Osteoblast (primary cell): ENCODE measurements at regions not wholly inside any gene's neighbourhood (a gene's known extent, or its start where the extent isn't known, plus 50 kb on each side); places are given as distances from the start of the nearest gene placed in this dataset.

Experiments
- DNase-seq: peaks from one replicate; pipeline ENCODE4 v3.0.0; 2011; ENCODE audit warnings: low spot score, mixed read lengths; ENCODE audit not compliant: insufficient read length; ENCODE audit errors: missing footprints
- H2AFZ ChIP-seq: 2 replicates; pipeline ENCODE4 v1.6.0; 2011; ENCODE audit warnings: mild to moderate bottlenecking, low read length
- H3K27ac ChIP-seq: 2 replicates; pipeline ENCODE4 v1.5.1; 2011; ENCODE audit warnings: mild to moderate bottlenecking, low read depth, low read length, moderate library complexity
- H3K27me3 ChIP-seq: 2 replicates; pipeline ENCODE4 v1.6.0; 2012; ENCODE audit warnings: mild to moderate bottlenecking, control low read depth, inconsistent platforms, low read length, moderate library complexity; ENCODE audit not compliant: insufficient read depth
- H3K36me3 ChIP-seq: 2 replicates; pipeline ENCODE4 v1.5.1; 2011; ENCODE audit warnings: mild to moderate bottlenecking, low read length, control low read depth, moderate library complexity; ENCODE audit not compliant: insufficient read depth
- H3K4me1 ChIP-seq: 2 replicates; pipeline ENCODE4 v1.5.1; 2011; ENCODE audit warnings: mild to moderate bottlenecking, low read length, control low read depth, moderate library complexity; ENCODE audit not compliant: insufficient read depth
- H3K4me2 ChIP-seq: 2 replicates; pipeline ENCODE4 v1.6.0; 2011; ENCODE audit warnings: mild to moderate bottlenecking, low read length; ENCODE audit not compliant: insufficient read depth
- H3K4me3 ChIP-seq: fragments of 200-600 bp; sonication (generic); 3 replicates; pipeline ENCODE4 v1.5.1; 2012; ENCODE audit warnings: mild to moderate bottlenecking, low read length, inconsistent platforms; ENCODE audit not compliant: insufficient read depth
- H3K79me2 ChIP-seq: 2 replicates; pipeline ENCODE4 v1.6.0; 2012; ENCODE audit warnings: mild to moderate bottlenecking, low read length, control low read depth, inconsistent platforms; ENCODE audit not compliant: insufficient read depth
- H3K9me3 ChIP-seq: 2 replicates; pipeline ENCODE4 v1.5.1; 2011; ENCODE audit warnings: low read depth, low read length, control low read depth
- H4K20me1 ChIP-seq: 2 replicates; pipeline ENCODE4 v1.6.0; 2012; ENCODE audit warnings: mild to moderate bottlenecking, low read length, control low read depth; ENCODE audit not compliant: insufficient read depth
- TF ChIP-seq, protein P1 (sequence below): IDR thresholded peaks from 2 replicates; pipeline ENCODE4 v1.5.1; 2011; ENCODE audit warnings: mild to moderate bottlenecking, low read depth, low read length, moderate library complexity; ENCODE audit errors: extremely low read depth

- Histone ChIP-seq H3K27ac (no peak overlapping the region), H3K4me2 (no peak overlapping the region), H3K9me3 (no peaks in the 10 kb centered on the region), H3K79me2 (no peaks in the 10 kb centered on the region), H3K4me3 (no peak overlapping the region), H2AFZ (no peak overlapping the region), H3K27me3 (no peaks in the 10 kb centered on the region), H4K20me1 (no peaks in the 10 kb centered on the region), H3K36me3 (no peaks in the 10 kb centered on the region), H3K4me1 (no peaks in the 10 kb centered on the region)
- TF ChIP-seq, protein P1, sequence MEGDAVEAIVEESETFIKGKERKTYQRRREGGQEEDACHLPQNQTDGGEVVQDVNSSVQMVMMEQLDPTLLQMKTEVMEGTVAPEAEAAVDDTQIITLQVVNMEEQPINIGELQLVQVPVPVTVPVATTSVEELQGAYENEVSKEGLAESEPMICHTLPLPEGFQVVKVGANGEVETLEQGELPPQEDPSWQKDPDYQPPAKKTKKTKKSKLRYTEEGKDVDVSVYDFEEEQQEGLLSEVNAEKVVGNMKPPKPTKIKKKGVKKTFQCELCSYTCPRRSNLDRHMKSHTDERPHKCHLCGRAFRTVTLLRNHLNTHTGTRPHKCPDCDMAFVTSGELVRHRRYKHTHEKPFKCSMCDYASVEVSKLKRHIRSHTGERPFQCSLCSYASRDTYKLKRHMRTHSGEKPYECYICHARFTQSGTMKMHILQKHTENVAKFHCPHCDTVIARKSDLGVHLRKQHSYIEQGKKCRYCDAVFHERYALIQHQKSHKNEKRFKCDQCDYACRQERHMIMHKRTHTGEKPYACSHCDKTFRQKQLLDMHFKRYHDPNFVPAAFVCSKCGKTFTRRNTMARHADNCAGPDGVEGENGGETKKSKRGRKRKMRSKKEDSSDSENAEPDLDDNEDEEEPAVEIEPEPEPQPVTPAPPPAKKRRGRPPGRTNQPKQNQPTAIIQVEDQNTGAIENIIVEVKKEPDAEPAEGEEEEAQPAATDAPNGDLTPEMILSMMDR = no peak
- no peak for DNase-seq
Measured at GRCh38 chr3:137347132-137347531, 389.3 kb downstream of the IL20RB start.

DNA sequence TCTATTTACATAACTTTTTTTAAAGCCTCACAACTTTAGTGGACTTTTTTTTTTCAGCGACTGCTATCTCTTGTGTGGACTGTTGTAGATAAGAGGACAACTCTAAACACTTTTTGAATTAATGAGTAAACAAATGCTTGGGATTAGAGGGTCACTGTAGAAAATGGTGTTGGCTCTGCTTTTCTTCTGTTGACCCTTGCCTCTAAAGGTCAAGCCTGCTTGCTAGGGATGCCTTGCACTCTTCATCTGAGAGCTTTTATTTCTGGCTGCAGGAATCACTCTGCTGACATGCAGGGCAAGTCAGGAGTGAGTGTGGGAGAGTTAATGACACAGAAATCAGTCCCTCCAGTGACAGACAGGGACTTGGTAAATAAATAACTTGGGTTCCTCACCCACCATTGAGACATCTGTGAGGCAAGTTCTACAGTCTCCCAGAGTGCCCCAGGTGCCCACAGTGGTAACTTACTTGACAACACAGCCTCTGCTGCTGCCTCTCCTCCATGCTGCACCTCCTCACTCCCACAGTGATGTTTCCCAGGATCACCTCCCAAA lies 390.1 kb downstream of the IL20RB start:
- no peak overlapping the region for H3K4me2 ChIP-seq

DNA sequence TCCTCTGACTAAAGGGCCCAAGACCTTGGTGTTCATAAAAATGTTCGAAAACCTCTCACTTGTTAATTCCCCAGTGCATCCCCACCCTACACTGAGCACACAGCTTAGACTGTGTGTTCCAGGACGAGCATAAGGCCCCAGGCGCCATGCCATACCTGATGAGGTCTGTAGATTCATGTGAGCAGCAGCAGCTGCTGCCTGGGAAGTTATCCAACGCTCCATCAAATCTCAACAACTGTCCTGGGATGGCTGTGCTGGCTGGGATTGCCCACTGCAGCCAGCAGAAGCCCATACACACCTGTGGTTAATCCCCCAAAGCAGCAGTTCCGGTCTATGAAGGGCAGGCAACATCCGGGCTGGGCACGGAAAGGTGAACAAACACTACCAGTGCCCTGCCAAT lies 391.2 kb downstream of the IL20RB start:
- Histone ChIP-seq H3K79me2 (no peaks in the 10 kb centered on the region), H3K9me3 (no peaks in the 10 kb centered on the region), H3K27me3 (no peaks in the 10 kb centered on the region), H2AFZ (no peak overlapping the region), H3K4me3 (no peak overlapping the region), H3K36me3 (no peaks in the 10 kb centered on the region), H4K20me1 (no peaks in the 10 kb centered on the region), H3K4me1 (no peaks in the 10 kb centered on the region), H3K27ac (no peak overlapping the region), H3K4me2 (no peak overlapping the region)
- TF ChIP-seq, protein P1 = no peak
- DNase-seq = no peak

More for the DNA sequence above, 390.1 kb downstream of the IL20RB start:
- H3K79me2 ChIP-seq = no peaks in the 10 kb centered on the region
- H3K27ac ChIP-seq = no peak overlapping the region
- H3K36me3 ChIP-seq = no peaks in the 10 kb centered on the region
- no peak for DNase-seq
- no peaks in the 10 kb centered on the region for H3K9me3 ChIP-seq
- TF ChIP-seq, protein P1 = no peak
- H2AFZ ChIP-seq = no peak overlapping the region
- H3K4me1 ChIP-seq = no peaks in the 10 kb centered on the region
- no peaks in the 10 kb centered on the region for H3K27me3 ChIP-seq
- no peaks in the 10 kb centered on the region for H4K20me1 ChIP-seq
- H3K4me3 ChIP-seq = no peak overlapping the region

DNA sequence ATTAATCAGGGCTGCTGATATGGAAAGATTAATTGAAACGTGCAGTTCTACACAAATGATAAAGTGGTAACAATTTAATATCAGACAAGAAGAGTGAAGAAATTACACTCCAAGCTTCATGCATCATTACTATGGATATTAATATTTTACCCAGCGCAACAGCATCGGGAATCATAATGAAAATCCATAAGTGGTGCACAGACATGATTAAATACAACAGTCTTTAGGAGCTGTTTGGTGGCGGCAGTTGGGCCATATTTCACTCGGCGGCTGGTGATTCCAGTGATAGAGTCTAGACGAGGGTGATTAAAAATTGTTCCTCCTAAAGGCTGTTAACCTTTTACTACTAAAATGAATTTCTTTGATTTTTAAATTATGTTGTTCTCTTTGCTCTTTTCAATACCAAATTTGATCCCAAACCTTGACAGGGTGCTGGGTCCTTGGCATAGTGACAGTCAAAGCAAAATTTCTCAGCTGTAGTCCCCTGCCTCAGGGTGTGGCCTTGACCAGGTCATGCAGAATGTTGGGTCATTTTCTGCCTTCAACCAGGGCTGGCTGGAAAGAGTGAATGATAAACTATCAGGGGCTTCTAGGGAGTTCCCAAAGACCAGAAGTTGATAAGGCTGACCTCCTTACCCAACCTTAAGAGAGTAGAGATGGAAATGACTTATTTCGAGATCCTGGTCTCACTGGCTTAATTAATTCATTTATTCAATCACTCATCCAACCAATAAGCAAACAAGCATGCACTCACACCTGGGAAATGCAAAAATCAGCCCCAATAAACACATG lies 392.0 kb downstream of the IL20RB start:
- Histone ChIP-seq H3K4me1 (no peaks in the 10 kb centered on the region), H3K27ac (no peak overlapping the region), H3K27me3 (no peaks in the 10 kb centered on the region), H3K9me3 (no peaks in the 10 kb centered on the region), H3K4me3 (no peak overlapping the region), H4K20me1 (no peaks in the 10 kb centered on the region), H3K4me2 (no peak overlapping the region), H3K79me2 (no peaks in the 10 kb centered on the region), H3K36me3 (no peaks in the 10 kb centered on the region), H2AFZ (no peak overlapping the region)
- DNase-seq = no peak
- TF ChIP-seq, protein P1 = no peak
